HepG2 (cell line): ENCODE measurements at regions not wholly inside any gene's neighbourhood (a gene's known extent, or its start where the extent isn't known, plus 50 kb on each side); places are given as distances from the start of the nearest gene placed in this dataset.

Experiments used
- AHDC1 ChIP-seq: sonication (generic); formaldehyde crosslinking; IDR thresholded peaks from 2 replicates; pipeline ENCODE4 v1.5.1; 2020; ENCODE audit warnings: mild to moderate bottlenecking, missing genetic modification reagents, borderline replicate concordance
- FOXJ3 ChIP-seq: sonication (generic); formaldehyde crosslinking; IDR thresholded peaks from 2 replicates; pipeline ENCODE4 v1.4.0; 2020; ENCODE audit warnings: missing genetic modification reagents, mild to moderate bottlenecking, borderline replicate concordance
- HNF4G ChIP-seq, 2 experiments: sonication (generic) in 1 of 2; formaldehyde crosslinking in 1 of 2; IDR thresholded peaks; 2 replicates each; pipeline versions ENCODE4 v1.4.0 to v1.6.1; 2011 to 2020; ENCODE audit warnings: borderline replicate concordance in 2 of 2, low read depth in 2 of 2, mild to moderate bottlenecking in 2 of 2, low read length in 1 of 2, missing genetic modification reagents in 1 of 2, moderate library complexity in 1 of 2
- KDM3A ChIP-seq: IDR thresholded peaks from 2 replicates; pipeline ENCODE4 v1.6.1; 2018; ENCODE audit warnings: low read depth, missing compliant biosample characterization
- KLF12 ChIP-seq: sonication (generic); formaldehyde crosslinking; IDR thresholded peaks from 2 replicates; pipeline ENCODE4 v1.4.0; 2020; ENCODE audit warnings: missing genetic modification reagents, borderline replicate concordance
- LCORL ChIP-seq, 2 experiments: fragments of 450-650 bp in 1 of 2; sonication (generic) in 1 of 2; formaldehyde crosslinking in 1 of 2; IDR thresholded peaks; 2 replicates each; pipeline versions ENCODE4 v1.5.0 to v1.6.1; 2017 to 2020; ENCODE audit warnings: antibody characterized with exemption in 1 of 2, missing genetic modification reagents in 1 of 2
- NRL ChIP-seq: sonication (generic); formaldehyde crosslinking; IDR thresholded peaks from 2 replicates; pipeline ENCODE4 v1.5.0; 2020; ENCODE audit warnings: missing genetic modification reagents, mild to moderate bottlenecking, moderate library complexity, borderline replicate concordance
- POLR2G ChIP-seq: fragments of 200-400 bp; formaldehyde crosslinking; IDR thresholded peaks from 2 replicates; pipeline ENCODE4 v1.6.1; 2018; ENCODE audit warnings: mild to moderate bottlenecking, low read depth, low read length, moderate library complexity
- SALL1 ChIP-seq: sonication (generic); formaldehyde crosslinking; IDR thresholded peaks from 2 replicates; pipeline ENCODE4 v1.8.0; 2022; ENCODE audit warnings: mild to moderate bottlenecking, missing genetic modification reagents
- SAP130 ChIP-seq: IDR thresholded peaks from 2 replicates; pipeline ENCODE4 v1.6.1; 2016; ENCODE audit warnings: low read depth
- SOX13 ChIP-seq, 3 experiments: fragments of 450-650 bp in 1 of 3; sonication (generic) in 1 of 3; formaldehyde crosslinking in 1 of 3; IDR thresholded peaks in 2 of 3; conservative IDR thresholded peaks in 1 of 3; 2 replicates each; pipeline versions ENCODE4 v1.5.0 to v1.6.1; 2016 to 2020; ENCODE audit warnings: antibody characterized with exemption in 1 of 3, mild to moderate bottlenecking in 1 of 3, missing compliant biosample characterization in 1 of 3, missing genetic modification reagents in 1 of 3, moderate library complexity in 1 of 3
- SOX6 ChIP-seq, 2 experiments: fragments of 450-650 bp in 1 of 2; sonication (generic) in 1 of 2; formaldehyde crosslinking in 1 of 2; IDR thresholded peaks; 2 replicates each; pipeline versions ENCODE4 v1.4.0 to v1.6.1; 2017 to 2020; ENCODE audit warnings: antibody characterized with exemption in 1 of 2, mild to moderate bottlenecking in 1 of 2, missing genetic modification reagents in 1 of 2
- SP4 ChIP-seq: sonication (generic); formaldehyde crosslinking; IDR thresholded peaks from 2 replicates; pipeline ENCODE4 v1.8.1; 2023; ENCODE audit warnings: mild to moderate bottlenecking, missing genetic modification reagents
- ZBTB1 ChIP-seq: sonication (generic); formaldehyde crosslinking; IDR thresholded peaks from 2 replicates; pipeline ENCODE4 v1.4.0; 2020; ENCODE audit warnings: missing genetic modification reagents, borderline replicate concordance
- ZNF205 ChIP-seq: IDR thresholded peaks from 2 replicates; pipeline ENCODE4 v1.6.1; 2018; ENCODE audit warnings: missing biosample characterization, missing genetic modification reagents
- ZNF275 ChIP-seq: sonication (generic); formaldehyde crosslinking; IDR thresholded peaks from 2 replicates; pipeline ENCODE4 v1.8.0; 2022; ENCODE audit warnings: missing genetic modification reagents, mild to moderate bottlenecking, inconsistent platforms, borderline replicate concordance
- ZNF567 ChIP-seq: sonication (generic); formaldehyde crosslinking; IDR thresholded peaks from 2 replicates; pipeline ENCODE4 v1.8.1; 2023; ENCODE audit warnings: mild to moderate bottlenecking, missing genetic modification reagents, borderline replicate concordance
- ZNF569 ChIP-seq: sonication (generic); formaldehyde crosslinking; IDR thresholded peaks from 2 replicates; pipeline ENCODE4 v1.5.0; 2020; ENCODE audit warnings: mild to moderate bottlenecking, missing genetic modification reagents, moderate library complexity, borderline replicate concordance
- ZNF577 ChIP-seq: sonication (generic); formaldehyde crosslinking; IDR thresholded peaks from 2 replicates; pipeline ENCODE4 v1.4.0; 2020; ENCODE audit warnings: mild to moderate bottlenecking, low read depth, missing genetic modification reagents, borderline replicate concordance
- ZNF616 ChIP-seq: sonication (generic); formaldehyde crosslinking; IDR thresholded peaks from 2 replicates; pipeline ENCODE4 v1.5.0; 2020; ENCODE audit warnings: low read depth, mild to moderate bottlenecking, missing genetic modification reagents
- ZSCAN30 ChIP-seq: sonication (generic); formaldehyde crosslinking; IDR thresholded peaks from 2 replicates; pipeline ENCODE4 v1.5.0; 2020; ENCODE audit warnings: mild to moderate bottlenecking, missing genetic modification reagents

GRCh38 chr2:222794585-222795449 is 66.0 kb upstream of the ACSL3 start (continued):
- TF ChIP-seq SOX13 (IDR thresholded peaks at IDR 0.05), result peak; percentile 66
- TF ChIP-seq SOX13 (CRISPR knock-in tag; conservative IDR thresholded peaks at IDR 0.05 in 1 of 2, IDR thresholded peaks at IDR 0.05 in 1 of 2), result peak in 1 of 2 experiments; percentile 72; a peak in 2 of 4 replicates
- TF ChIP-seq KLF12 (CRISPR knock-in tag), result no peak
- no peak for TF ChIP-seq ZNF275 (CRISPR knock-in tag)
- TF ChIP-seq SP4 (CRISPR knock-in tag), result no peak
- peak; percentile 73; the same call in 1 of the 2 replicates for TF ChIP-seq ZNF205 (CRISPR knock-in tag)
- no peak for TF ChIP-seq FOXJ3 (CRISPR knock-in tag)
- TF ChIP-seq ZSCAN30 (CRISPR knock-in tag), result no peak
- 0 out of 2 replicates have a peak, but pooled peaks have one; percentile 17 for TF ChIP-seq AHDC1
- TF ChIP-seq ZNF569 (CRISPR knock-in tag), result no peak
- TF ChIP-seq ZNF616, result no peak
- no peak for TF ChIP-seq HNF4G (IDR thresholded peaks at IDR 0.05; ENCODE audit: borderline replicate concordance, low read depth, low read length)
- TF ChIP-seq HNF4G (CRISPR knock-in tag; IDR thresholded peaks at IDR 0.05; ENCODE audit: borderline replicate concordance, low read depth), result no peak
- TF ChIP-seq ZNF567, result 0 out of 2 replicates have a peak, but pooled peaks have one; percentile 56
- TF ChIP-seq SOX6 (IDR thresholded peaks at IDR 0.05), result no peak
- TF ChIP-seq SOX6 (CRISPR knock-in tag; IDR thresholded peaks at IDR 0.05), result peak; percentile 28
- no peak for TF ChIP-seq ZBTB1 (CRISPR knock-in tag)
- peak; percentile 21; the same call in 1 of the 2 replicates for TF ChIP-seq SAP130
- no peak for TF ChIP-seq KDM3A (CRISPR knock-in tag)
- no peak for TF ChIP-seq LCORL (IDR thresholded peaks at IDR 0.05)
- TF ChIP-seq LCORL (CRISPR knock-in tag; IDR thresholded peaks at IDR 0.05), result 0 out of 2 replicates have a peak, but pooled peaks have one; percentile 10
- peak; percentile 40; the same call in 1 of the 2 replicates for TF ChIP-seq SALL1 (CRISPR knock-in tag)
- no peak for TF ChIP-seq POLR2G
- no peak for TF ChIP-seq NRL (CRISPR knock-in tag)
- TF ChIP-seq ZNF577 (CRISPR knock-in tag), result 0 out of 2 replicates have a peak, but pooled peaks have one; percentile 8
